Amniotic epithelial cell (primary cell): ENCODE measurements at regions not wholly inside any gene's neighbourhood (a gene's known extent, or its start where the extent isn't known, plus 50 kb on each side); places are given as distances from the start of the nearest gene placed in this dataset.

ENCODE experiments used
- DNase-seq: peaks from one replicate; pipeline ENCODE4 v3.0.0-alpha.2; 2010; ENCODE audit warnings: low read depth

GRCh38 chr7:46205478-46205877 lies 284.4 kb upstream of the IGFBP3 start:
- no peak for DNase-seq

DNA sequence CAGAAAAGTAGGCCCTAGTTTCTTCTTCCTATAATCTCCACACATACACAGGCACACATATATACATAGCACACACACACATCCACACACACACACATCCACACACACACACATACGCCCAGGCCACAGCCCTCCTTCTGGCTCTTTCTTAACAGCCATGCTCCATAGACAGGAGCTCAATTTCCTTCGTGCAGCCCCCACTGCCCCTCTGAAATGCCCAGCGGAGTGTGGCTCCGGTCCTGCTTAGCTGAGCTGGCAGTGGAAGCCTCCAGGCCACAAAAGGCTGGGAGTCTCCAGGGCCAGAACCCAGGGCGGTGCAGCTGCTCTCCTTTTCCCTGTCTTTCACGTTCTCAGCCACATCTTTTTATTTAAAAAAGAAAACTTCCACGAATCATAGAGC lies 282.9 kb upstream of the IGFBP3 start:
- DNase-seq: no peak

DNA sequence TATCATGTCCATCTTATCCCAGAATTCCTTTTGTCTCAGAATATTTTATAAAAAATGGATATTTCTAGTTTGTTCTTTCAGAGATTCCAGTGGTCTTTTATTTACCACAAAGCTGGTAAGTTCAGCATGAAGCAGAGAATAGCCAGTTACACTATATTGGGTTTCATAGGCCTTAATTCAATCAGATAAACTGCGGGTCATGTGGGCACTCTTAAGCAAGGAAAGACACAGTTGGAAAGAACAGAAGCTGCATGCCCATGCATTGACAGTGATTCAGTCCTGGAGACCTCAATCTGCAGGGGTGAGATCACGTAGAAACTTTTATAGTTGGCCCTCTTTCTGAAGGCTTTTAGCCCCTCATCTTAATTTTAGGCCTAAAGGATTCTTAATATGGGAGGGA lies 281.3 kb upstream of the IGFBP3 start:
- peak; percentile 58 for DNase-seq

DNA sequence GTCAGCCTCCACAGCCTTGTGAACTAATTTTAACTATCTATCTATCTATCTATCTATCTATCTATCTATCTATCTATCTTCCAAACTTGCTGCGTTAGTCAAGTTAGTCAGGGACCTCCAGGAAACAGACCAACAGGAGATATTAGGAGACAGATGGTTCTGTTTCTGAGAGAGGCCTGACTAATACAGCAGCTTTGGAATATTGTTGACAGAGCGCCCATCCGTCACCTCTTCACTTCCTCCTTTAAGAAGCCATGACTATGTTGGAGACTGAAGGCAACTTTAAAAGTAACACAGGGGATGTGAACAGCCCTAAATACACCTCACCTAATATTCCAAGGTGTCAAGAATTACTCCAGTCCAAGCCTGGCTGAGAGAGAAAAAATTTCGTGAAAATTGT lies 280.9 kb upstream of the IGFBP3 start:
- DNase-seq: no peak

DNA sequence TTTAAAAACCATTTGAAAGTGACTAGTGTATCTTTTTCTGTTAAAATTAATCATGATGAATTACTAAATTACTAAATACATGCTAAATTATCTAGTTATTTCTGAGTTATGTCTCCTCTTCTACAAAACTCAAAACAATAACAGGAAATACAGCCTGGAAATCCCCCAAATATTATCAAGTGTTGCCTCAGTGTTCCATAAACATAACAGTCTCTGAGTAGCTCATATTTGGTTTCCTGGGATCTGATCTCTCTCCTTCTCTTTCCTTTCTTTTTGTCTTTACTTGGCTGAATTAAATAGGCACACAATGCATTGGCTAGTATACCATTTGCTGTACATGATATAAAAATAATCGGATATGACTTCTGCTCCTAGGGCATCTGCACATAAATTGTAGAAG lies 277.6 kb upstream of the IGFBP3 start:
- no peak for DNase-seq

- DNase-seq: no peak
Observed at GRCh38 chr7:46197785-46198540, 276.9 kb upstream of the IGFBP3 start.

- no peak for DNase-seq
Observed at GRCh38 chr7:46195934-46196333, 274.9 kb upstream of the IGFBP3 start.

DNA sequence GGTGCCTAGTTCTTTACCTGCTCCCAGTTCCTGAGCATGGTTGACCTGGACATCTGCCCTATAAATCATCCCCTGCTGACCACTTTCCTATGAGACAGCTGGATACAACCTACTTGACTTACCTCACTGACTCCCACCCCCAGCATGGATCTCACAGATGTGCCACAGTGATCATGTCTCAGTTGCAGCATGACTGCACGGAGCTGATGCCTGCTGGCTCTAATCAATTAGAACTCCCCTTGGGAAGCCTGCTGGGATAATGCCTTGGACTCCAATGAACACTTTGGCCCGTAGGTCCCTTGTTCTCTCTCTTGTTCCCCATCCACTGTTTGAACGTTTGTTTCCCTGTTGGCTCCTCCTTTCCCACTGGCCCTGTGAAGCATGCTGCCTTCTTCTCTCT lies 271.2 kb upstream of the IGFBP3 start:
- no peak for DNase-seq

DNA sequence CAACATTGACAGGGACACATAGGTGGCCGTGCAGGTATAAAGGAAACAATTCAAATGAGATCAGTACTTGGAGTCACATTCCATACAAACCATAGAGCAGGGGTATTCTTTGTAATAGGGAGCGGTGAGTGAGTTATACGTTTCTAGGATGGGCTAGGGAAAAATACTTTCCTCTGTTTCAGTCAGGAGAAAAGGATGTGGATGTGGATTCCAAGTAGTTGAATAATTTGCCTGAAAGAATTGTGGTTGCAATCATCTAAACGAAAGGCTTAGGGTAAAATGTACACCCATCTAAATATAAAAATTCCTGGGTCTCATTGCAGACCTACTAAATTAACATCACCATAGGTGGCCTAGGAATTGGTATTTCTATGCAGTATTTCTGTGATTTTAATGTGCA lies 270.7 kb upstream of the IGFBP3 start:
- peak; percentile 48 for DNase-seq

- no peak for DNase-seq
Observed at GRCh38 chr7:46191296-46191695, 270.2 kb upstream of the IGFBP3 start.

DNA sequence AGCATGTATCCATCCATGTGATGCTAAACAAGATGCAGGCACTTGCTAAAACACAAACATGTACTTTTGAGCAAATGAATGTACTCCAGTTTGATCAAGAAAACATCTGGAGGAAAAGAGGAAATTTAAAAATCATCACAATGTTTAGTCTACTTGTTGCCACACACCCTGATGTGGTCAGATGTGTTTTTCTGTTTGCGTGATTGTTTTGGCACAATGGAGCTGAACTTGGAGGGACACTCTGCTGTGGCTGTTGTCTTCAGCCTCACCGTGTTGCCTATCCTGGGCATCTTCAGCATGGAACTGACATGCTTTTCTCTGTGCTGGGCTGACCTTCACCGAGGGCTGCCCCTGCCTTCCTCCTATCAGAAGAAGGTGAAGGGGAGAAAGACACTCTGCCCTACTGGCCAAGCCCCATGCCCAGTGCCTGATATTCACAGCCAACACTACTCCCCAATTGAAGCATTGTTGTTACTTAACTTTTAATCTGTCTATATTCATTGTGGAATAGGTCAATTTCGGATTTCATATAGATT lies 268.3 kb upstream of the IGFBP3 start:
- no peak for DNase-seq

DNA sequence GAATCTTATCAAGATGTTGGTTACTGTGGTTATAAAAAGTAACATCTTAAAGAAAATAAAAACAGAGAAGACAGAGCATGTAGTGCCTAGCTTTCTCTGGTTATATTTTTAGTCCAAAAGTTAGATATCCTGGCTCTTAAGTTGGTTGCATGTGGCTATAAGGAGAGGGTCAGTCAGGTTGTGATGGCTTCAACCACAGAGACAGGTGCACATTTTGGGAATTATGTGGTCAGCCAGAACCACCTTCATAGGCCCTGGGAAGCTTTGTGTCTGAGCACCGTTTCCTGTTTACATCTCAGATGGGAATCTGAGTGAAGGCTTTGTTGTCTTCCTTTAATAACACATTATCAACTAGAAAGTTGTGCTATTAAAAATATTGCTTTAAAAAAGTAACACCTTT lies 265.1 kb upstream of the IGFBP3 start:
- no peak for DNase-seq

DNA sequence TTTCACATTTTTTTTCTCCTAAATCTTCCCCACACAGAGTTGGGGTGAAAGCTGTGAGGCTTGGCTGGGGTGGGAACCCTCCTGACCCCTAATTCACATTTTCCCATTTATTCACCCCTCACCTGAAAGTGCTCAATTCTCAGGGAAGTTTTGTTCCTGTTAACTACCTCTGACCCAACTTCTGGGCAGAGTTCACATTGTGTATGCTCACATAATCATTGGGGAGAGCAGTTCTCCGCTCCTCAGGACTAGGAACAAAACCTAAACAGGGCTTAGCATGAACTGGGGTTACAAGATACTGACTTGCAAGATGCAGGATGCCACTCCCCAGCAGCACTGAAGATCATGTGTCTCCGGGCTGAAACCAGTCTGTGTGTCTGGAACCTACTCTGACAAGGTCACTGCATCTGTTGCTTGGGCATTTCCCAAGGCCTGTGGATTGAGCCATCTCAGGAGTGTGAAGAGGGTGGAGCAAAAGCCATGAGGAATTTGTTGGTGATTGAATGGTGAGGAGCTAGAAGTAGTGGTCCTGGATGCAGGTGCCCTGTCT lies 258.1 kb upstream of the IGFBP3 start:
- peak; percentile 21 for DNase-seq

- DNase-seq: no peak
Observed at GRCh38 chr7:46178661-46179060, 257.6 kb upstream of the IGFBP3 start.

DNA sequence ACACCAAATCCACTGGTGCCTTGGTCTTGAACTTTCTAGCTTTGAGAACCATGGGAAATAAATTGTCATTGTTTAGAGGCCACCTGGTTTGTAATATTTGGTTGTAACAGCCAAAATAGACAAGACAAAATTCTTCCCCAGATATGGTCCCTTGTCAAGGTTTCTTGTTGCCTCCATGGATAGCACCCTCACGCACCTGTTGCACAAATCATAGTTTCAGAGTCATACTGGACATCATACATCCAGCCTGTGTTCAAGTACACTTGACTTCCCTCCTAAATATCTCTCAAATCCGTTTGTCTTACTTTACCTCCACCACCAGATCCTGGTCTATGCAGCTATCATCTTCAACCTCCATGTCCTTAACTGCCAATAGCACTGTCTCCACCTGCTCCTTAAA lies 256.7 kb upstream of the IGFBP3 start:
- DNase-seq: no peak

GRCh38 chr7:46175221-46175620 lies 254.1 kb upstream of the IGFBP3 start:
- DNase-seq: no peak

DNA sequence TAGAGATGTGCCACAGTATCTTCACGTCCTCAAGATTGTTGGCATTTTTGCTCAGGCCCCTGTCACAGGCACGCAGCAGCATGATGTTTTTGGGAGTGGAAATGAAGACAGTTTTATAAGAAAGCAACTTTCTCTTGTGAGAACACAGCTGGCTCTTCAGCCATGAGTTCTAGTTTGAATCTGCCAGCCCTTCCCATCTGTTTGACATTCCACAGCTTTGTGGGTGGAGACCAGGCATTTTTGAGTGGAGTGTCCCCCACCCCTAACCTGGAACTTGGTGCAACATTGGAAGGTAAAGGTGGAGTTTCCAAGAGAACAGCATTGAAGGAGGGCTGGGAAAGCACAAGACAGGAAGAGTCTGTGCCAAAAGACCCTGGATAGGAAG lies 253.1 kb upstream of the IGFBP3 start:
- no peak for DNase-seq

DNA sequence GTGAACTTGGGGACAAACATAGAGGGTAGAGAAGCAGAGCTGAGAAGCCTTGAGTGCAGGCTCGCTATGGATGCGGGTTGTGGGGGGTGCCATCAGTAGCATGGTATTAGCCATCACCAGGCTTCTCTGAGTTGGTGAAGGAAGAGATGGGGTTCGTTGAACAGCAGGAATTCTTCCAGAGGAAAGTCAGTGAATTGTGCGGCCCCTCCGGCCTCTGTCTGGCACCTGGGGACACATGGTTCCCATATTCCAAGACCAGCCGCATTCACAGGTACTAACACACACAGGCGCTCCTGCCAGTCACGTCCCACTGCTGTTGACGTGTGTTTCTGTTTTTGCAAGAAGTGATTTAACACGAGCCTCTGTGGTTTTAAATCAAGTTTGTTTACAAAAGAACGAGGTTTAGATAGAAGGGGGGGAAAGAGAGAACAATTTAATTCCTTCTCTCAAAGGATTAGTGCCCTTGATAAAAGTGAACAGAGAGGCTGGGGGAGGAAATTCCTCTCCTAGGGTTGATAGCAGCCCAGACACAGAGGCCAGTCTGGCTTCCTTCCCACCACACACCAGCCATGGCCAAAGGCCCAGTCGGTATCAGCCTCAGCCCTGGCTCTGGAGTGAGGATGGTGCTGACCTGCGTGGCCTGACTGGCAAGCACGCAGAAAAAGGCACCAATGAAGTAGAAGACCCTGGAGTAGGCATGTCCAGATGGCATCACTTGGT lies 252.6 kb upstream of the IGFBP3 start:
- peak; percentile 97 for DNase-seq

DNA sequence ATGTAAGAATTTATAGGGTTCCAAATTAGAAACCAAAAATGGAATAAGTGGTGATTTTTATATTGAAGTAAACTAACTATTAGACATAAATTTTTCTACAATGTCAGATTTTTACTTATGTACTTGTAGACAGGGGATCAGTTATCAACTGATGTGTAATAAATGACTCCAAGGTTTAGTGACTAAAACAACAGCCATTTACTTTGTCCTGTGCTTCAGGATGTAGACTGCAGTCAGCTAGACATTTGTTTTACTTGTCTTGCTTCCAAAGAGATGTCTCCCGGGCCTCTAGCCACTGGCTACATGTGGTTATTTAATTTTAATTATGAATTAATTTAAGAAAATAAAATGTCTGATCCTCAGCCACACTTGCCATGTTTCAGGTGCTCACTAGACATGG lies 249.7 kb upstream of the IGFBP3 start:
- DNase-seq: no peak

- no peak for DNase-seq
Observed at GRCh38 chr7:46170021-46170420, 248.9 kb upstream of the IGFBP3 start.

DNA sequence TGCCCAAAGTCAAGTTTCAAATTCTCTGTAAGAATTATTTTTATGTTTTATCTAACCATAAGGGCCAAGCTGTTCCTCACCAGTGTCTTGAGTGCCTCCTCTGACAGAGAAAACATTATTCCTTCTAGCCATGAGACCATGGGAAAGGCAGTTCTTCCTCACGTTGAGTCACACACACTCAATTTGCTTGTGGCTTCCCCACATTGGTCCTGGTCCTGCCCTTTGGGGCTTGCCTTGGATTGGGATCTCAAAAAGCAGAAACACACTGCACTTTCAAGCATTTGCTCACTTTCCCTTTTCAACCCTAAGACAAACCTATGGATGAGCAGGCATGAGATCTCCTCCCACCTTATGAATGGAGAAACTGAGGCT lies 248.3 kb upstream of the IGFBP3 start:
- no peak for DNase-seq

- DNase-seq: peak; percentile 53
Observed at GRCh38 chr7:46168671-46169383, 247.8 kb upstream of the IGFBP3 start.

DNA sequence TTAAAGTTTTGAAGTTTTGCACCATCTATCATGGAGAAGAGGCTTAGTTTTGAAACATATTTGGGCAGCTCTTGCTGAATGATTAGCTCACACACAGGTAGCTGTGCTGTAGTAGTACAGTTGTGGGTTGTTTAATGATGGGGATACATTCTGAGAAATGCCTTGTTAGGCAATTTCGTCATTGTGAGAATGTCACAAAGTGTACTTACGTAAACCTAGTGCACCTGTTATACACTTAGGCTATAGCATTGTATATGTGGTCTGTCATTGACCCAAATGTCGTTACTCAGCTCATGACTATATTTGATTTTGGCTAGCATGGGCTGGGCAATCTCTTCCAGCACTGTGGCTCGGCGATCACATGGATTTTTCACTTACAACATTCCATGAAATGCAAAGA lies 247.2 kb upstream of the IGFBP3 start:
- no peak for DNase-seq
